ENCODE measurements at regions not wholly inside any gene's neighbourhood (a gene's known extent, or its start where the extent isn't known, plus 50 kb on each side); places are given as distances from the start of the nearest gene placed in this dataset.

DNA sequence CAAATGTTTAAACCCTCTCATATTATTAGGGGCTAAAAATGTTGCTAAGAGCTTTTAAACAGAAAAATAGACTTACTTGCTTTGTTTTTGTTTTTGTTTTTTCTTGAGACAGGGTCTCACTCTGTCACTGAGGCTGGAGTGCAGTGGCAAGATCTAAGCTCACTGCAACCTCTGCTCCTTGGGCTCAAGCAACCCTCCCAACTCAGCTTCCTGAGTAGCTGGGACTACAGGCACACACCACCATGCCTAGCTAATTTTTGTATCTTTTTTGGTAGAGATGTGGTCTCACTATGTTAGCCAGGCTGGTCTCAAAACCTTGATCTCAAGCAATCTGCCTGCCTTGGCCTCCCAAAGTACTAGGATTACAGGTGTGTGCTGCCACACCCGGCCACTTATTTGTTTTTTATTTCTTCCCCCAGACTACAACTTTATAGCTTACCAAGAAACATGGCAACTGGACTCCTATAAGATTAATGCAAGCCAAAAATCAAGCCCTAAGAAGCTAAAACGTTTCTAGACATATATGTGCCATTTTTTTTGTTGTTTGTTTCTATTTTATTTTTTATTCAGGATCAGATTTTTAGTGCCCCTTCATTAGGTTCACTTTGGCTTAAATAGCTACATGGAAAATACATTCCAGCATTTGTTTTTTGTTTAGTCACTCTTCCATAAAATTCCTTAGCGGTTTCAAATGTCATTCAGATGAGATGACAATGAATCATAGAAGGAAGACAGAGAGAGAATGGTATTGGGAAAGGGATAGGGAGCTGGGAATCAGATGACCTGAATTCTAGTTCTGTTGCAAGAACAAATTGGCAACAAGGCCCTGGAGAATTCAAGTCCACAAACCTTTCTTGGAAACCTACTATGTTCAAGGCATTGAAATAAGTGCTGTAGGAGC is 163.4 kb upstream of the MKLN1 start:
- DNase-seq (ENCODE audit: low spot score), result no peak

DNA sequence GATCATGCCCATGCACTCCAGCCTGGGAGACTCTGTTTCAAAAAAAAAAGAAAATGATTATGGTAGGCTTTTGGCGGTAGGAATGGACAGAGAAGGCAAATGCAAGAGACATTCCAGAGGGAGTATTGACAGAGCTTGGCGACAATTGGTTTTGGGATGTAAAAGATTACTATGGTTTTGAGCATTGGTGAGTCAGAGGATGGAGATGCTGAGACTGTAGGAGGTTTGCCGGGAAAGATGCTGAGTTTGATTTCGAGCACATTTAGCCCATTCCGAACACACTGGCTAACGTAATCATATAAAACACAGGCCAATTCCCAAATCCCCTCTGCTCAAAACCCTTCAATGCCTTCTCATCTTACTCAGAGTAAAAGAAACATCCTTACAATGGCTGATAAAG is 161.6 kb upstream of the MKLN1 start:
- DNase-seq (ENCODE audit: low spot score), result no peak

- DNase-seq (ENCODE audit: low spot score), result no peak
These were observed 157.0 kb upstream of the MKLN1 start for GRCh38 chr7:131170440-131171271.

GRCh38 chr7:131173145-131173890 is 154.4 kb upstream of the MKLN1 start:
- DNase-seq (ENCODE audit: low spot score), result no peak

DNA sequence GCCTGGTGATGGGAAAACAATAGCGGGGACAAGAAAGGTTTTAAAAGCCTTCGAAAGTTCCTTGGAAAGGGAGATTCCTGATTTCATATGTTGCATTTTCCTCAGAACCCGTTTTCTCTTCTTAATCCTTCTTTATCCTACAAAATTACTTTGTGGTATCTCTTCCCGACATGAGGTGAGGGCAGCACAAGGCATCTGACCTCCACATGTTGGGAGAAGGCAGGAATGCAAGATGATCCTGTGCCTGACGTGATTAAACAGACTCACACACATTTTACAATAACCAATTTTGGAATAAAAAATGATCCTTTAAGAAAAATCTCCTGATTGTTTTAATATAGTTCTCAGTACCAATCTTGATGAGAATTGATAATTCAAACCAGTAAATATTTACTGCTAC is 153.3 kb upstream of the MKLN1 start:
- no peak for DNase-seq (ENCODE audit: low spot score)

DNA sequence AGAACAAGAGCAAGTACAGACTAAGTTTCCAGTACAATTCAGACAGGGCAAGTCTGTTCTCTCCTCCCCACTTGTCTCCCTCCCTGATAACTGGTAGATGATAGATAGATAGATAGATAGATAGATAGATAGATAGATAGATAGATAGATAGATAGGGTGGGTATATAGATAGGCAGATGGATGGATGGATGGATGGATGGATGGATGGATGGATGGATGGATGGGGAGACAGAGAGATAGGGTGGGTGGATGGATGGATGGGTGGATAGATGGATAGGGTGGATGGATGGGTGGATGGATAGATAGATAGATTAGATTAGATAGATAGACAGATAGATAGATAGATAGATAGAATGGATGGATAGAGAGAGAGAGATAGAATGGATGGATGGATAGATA is 152.8 kb upstream of the MKLN1 start:
- no peak for DNase-seq (ENCODE audit: low spot score)

- DNase-seq (ENCODE audit: low spot score), result no peak
These were observed 145.1 kb upstream of the MKLN1 start for GRCh38 chr7:131182446-131183058.

DNA sequence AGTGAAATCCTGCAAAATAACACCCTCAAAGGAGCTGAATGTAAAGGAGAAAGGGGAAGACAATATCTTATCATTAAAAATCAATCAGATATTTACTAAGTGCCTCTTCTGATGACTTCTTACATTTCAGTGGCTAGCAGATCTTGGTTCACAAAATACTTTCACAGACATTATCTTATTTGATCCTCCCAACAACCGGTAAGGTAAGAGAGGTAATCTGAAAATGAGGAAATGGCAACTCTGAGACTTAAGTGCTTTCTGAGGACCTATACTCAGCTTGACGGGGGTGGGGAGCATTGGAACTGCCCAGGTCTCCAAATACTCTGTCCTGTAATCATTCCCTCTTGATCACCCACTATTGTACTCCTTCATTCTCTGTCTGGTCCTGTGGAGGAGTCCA is 144.6 kb upstream of the MKLN1 start:
- no peak for DNase-seq (ENCODE audit: low spot score)

- no peak for DNase-seq (ENCODE audit: low spot score)
These were observed 144.0 kb upstream of the MKLN1 start for GRCh38 chr7:131183611-131184119.

GRCh38 chr7:131186816-131187215 is 140.9 kb upstream of the MKLN1 start:
- no peak for DNase-seq (ENCODE audit: low spot score)

DNA sequence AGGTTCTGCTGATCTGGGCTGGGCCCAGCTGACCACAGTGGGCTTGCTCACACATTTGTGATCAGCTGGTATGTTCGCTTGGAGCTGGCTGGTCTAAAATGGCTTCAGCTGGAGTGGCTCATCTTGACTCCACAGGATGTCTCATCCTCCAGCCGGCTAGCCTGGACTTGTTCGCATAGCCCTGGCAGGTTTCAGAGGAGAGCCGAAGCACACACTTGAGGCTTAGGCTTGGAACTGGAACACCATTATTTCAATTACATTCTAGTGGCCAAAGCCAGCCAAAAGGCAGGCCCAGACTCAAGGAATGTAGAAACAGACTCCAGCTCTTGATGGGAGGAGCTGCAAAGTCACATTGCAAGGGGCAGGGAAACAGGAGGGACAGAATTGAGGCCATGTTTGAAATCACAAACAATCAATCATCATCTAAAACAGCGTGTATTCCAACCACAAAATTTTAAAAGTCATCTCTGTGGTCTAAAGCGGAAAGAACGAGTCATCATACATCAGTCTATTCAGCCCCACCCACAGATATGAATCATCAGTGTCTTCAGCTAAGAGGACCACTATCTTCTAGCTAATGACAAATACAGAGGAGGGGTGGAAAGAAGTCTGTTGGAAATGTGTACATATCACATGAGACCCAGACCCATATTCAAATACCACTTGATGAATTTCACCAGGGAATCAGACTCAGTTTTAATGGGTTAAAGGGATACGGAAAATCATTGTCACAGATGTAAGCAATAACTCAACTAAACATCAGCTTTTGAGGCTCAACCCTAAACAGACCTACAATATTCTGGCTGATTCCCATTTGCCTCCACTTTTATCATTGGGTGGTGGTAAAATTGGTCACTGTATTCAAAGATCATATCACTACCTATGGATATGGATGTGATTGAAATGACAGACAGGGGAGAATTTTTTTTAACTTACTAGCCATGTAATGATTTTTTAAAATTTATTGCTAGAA is 139.0 kb upstream of the MKLN1 start:
- no peak for DNase-seq (ENCODE audit: low spot score)

DNA sequence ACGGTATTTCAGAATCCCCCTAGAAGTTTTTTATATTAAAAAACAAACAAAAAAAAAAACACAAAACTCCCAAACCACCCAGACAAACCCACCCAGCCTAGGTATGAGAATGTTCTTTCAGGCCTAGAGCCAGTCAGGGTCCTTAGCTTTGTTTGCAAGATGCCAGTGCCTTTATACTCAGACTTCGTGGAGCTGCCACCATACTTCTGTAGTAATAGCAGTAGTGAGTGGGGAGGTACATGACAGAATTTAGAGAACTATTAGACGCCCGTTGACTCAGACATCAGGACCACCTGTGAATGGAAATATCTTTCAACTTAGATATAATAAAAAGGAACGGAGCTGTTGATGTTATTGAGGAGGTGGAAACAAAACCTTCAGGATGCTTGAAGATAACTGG is 138.2 kb upstream of the MKLN1 start:
- no peak for DNase-seq (ENCODE audit: low spot score)

DNA sequence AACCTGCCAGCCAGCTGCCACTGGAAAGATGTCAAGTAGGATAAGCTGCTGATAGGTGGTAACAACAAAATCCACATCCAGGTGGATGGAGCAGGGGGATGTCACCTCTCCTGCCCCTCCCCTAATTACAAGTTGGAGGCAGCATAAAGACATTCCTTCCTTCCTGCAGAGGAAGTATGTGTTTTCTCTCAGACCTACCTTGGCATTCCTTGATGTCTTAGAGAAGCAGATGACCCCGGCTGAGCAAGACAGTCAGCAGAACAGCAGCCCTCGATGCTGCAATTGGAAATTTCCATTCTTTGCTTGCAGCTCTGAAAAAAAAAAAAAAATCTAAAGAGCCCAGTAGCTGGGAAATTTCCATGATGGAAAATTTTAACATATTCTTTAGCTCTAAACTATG is 137.5 kb upstream of the MKLN1 start:
- DNase-seq (ENCODE audit: low spot score), result no peak

DNA sequence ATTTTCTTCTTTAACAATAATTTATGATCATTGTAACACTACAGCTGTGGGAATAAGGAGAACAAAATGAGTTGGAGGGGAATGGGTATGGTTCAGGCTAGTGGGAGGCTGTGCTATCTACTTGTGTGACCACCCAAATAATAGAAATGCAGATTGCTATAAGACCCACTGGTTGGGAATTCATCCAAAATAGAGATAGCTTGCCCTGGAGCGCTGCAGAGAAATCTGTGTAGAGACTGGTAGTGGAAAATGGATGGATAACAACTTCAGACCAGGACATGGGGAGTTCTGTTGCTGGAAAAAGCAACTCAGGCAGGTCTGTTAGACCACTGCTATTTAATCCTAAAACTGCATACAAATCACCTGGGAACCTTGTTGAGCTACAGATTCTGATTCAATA is 137.1 kb upstream of the MKLN1 start:
- no peak for DNase-seq (ENCODE audit: low spot score)

DNA sequence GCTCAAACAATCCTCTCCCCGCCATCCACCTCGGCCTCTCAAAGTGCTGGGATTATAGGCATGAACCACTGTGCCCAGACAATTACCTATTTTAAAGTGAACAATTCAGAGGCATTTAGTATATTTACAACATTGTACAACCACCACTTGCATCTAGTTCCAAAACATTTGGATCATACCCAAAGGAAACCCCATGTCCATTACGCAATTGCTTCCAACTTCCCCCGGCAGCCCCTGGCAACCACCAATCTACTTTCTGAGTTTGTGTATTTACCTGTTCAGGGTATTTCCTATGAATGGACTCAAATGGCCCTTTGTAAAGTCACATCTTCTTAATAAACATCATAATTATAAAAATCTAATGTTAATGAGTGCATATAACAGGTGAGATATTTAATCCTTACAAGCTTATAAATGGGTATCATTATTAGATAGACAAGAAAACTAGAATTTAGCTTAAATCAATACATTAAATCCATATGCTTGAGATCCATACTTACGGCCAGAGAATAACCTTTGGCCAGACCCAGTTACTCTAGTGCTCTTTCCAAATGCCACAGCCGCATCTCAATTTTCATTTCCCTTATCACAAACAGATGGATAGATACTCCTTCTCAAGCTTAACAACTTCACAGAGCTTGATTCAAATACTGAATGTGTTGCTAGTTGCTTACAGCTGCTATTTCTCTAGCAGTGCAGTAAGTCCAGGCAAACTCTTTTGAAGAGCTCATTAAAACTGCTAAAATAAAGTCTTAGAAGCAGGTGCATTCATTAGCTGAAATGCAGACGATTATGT is 133.4 kb upstream of the MKLN1 start:
- no peak for DNase-seq (ENCODE audit: low spot score)

GRCh38 chr7:131196803-131197202 is 130.9 kb upstream of the MKLN1 start:
- DNase-seq (ENCODE audit: low spot score), result no peak

- no peak for DNase-seq (ENCODE audit: low spot score)
These were observed 129.6 kb upstream of the MKLN1 start for GRCh38 chr7:131197920-131198615.

DNA sequence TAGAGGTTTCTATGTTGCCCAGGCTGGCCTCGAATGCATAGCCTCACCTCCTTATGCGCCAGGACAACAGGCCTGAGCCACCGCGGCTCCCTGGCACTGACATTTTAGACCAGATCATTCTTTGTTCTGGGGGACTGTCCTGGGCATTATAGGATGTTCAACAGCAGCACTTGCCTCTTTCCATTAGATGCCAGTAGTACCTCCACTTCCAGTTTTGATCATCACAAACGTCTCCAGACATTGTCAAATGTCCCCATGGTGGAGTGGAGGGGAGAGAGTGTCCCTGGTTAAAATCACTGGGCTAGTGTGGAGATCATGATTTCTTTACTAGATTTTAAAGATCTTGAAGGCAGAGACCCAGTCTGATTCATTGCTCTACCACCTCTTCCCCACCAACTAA is 125.2 kb upstream of the MKLN1 start:
- no peak for DNase-seq (ENCODE audit: low spot score)
